ENCODE measurements at regions not wholly inside any gene's neighbourhood (a gene's known extent, or its start where the extent isn't known, plus 50 kb on each side); places are given as distances from the start of the nearest gene placed in this dataset.
"Not testable (repeated sequence)": the region's sequence is repeated elsewhere in the genome, so short reads cannot be mapped to it uniquely, and the experiment has no call there.

DNA sequence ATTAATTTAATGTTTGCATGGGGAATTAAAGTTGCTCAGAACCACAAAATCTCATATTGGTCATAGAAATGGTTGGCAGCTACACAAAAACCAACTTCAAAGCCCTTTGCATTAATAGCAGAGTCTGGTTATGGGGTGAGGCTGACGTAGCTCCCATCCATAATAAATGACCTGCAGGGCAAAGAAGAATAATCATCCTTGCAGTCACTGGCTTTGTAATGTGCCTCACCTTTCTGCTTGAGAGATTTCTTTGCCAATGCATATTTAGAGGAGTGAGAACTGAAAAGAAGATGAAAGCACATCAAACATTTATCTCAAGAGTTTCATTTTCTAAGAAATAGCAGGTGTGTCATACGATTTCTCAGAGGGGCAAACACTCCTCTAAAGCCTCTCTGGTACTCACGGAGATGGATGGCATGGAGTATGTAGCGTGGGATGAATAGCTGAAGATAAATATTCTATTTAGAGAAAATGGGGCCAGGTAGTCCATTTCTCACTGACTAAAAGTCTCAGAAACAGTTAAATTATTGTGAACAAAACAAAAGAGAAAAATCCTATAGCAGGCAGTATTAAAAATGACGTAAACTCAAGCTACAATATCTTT lies 1491.9 kb downstream of the FAM181B start:
- no peak for DNase-seq
- intact Hi-C loops (cut with DNase I): no loop called here
- H3K9me3 ChIP-seq: no peaks in the 10 kb centered on the region

DNA sequence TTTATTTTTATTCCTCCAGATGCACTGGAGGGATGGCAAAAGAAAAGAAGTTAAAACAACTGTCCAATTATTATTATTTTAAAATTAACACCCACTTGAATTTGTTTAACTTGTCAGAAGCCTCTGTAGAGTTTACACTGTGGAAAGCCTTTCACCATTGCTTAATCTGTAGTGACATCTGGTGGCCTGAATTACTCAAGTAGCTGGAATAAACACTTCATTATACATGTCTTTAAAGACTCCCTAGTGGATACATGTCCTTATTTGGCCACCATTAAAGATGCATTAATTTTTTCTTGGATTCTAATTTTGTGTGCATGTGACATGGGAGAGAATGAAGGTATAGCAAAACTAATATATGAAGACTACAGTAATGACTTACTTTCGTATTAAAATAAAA lies 1496.5 kb downstream of the FAM181B start:
- DNase-seq: no peak
- Histone ChIP-seq H3K27me3 (no peaks in the 10 kb centered on the region), H3K4me3 (no peak overlapping the region), H3K9me3 (no peaks in the 10 kb centered on the region), H3K27ac (no peak overlapping the region), H3K4me1 (no peaks in the 10 kb centered on the region), H3K36me3 (no peaks in the 10 kb centered on the region)
- WGBS, 2 donors: 77 to 78% methylated on average over 1 of the region's 1 CpG
- TF ChIP-seq POLR2AphosphoS5 (IDR thresholded peaks at IDR 0.05) (no peak), POLR2A (IDR thresholded peaks at IDR 0.05) (no peak), EP300 (IDR thresholded peaks at IDR 0.05) (no peak)
- TF ChIP-seq, protein P1, sequence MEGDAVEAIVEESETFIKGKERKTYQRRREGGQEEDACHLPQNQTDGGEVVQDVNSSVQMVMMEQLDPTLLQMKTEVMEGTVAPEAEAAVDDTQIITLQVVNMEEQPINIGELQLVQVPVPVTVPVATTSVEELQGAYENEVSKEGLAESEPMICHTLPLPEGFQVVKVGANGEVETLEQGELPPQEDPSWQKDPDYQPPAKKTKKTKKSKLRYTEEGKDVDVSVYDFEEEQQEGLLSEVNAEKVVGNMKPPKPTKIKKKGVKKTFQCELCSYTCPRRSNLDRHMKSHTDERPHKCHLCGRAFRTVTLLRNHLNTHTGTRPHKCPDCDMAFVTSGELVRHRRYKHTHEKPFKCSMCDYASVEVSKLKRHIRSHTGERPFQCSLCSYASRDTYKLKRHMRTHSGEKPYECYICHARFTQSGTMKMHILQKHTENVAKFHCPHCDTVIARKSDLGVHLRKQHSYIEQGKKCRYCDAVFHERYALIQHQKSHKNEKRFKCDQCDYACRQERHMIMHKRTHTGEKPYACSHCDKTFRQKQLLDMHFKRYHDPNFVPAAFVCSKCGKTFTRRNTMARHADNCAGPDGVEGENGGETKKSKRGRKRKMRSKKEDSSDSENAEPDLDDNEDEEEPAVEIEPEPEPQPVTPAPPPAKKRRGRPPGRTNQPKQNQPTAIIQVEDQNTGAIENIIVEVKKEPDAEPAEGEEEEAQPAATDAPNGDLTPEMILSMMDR (IDR thresholded peaks at IDR 0.05): no peak
- intact Hi-C loops (cut with DNase I): no loop called here

More for the DNA sequence above, 1491.9 kb downstream of the FAM181B start:
- H3K27me3 ChIP-seq: no peaks in the 10 kb centered on the region
- H3K4me3 ChIP-seq: no peak overlapping the region
- no peaks in the 10 kb centered on the region for H3K36me3 ChIP-seq
- no peak overlapping the region for H3K27ac ChIP-seq
- WGBS, 2 donors: 75 to 81% methylated on average over 5 of the region's 5 CpGs
- H3K4me1 ChIP-seq: no peaks in the 10 kb centered on the region
- TF ChIP-seq POLR2A (IDR thresholded peaks at IDR 0.05) (no peak), POLR2AphosphoS5 (IDR thresholded peaks at IDR 0.05) (no peak), EP300 (IDR thresholded peaks at IDR 0.05) (no peak)
- TF ChIP-seq, protein P1 (IDR thresholded peaks at IDR 0.05): no peak

DNA sequence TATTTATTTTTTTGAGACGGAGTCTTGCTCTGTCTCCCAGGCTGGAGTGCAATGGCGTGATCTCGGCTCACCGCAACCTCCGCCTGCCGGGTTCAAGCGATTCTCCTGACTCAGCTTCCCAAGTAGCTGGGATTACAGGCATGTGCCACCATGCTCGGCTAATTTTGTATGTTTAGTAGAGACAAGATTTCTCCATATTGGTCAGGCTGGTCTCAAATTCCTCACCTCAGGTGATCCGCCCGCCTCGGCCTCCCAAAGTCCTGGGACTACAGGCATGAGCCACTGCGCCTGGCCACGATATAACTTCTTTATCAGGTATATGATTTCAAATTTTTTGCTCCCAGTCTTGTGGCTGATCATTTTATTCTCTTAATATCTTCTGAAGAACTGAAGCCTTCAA lies 1506.3 kb downstream of the FAM181B start:
- H3K4me3 ChIP-seq; H3K9me3 ChIP-seq; DNase-seq; H3K36me3 ChIP-seq; H3K27me3 ChIP-seq; intact Hi-C loops (cut with DNase I); H3K4me1 ChIP-seq; H3K27ac ChIP-seq: not testable (repeated sequence)
- WGBS, 2 donors: 96% methylated on average over 13 of the region's 13 CpGs

DNA sequence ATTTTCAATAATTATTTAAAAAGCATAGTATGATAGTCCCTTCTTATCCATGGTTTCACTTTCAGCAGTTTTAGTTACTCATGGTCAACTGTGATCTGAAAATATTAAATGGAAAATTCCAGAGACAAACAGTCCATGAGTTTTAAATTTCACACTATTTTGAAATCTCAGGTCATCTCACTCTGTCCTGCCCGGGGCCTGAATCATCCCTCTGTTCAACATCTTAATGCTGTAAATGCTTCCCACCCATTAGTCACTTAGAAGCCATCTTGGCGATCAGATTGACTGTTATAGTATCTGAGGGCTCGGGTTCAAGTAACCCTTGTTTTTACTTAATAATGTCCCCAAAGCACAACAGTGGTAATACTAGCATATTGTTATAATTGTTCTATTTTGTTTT lies 1509.3 kb downstream of the FAM181B start:
- H3K4me3 ChIP-seq: no peak overlapping the region
- no peaks in the 10 kb centered on the region for H3K4me1 ChIP-seq
- no peak for DNase-seq
- no peaks in the 10 kb centered on the region for H3K27me3 ChIP-seq
- no peaks in the 10 kb centered on the region for H3K36me3 ChIP-seq
- intact Hi-C loops (cut with DNase I): no loop called here
- H3K27ac ChIP-seq: no peak overlapping the region
- 80 to 91% methylated on average over 3 of the region's 3 CpGs for WGBS, 2 donors
- no peak for TF ChIP-seq EP300 (IDR thresholded peaks at IDR 0.05)
- TF ChIP-seq, protein P1 (IDR thresholded peaks at IDR 0.05): no peak
- TF ChIP-seq POLR2AphosphoS5 (IDR thresholded peaks at IDR 0.05): no peak
- no peak for TF ChIP-seq POLR2A (IDR thresholded peaks at IDR 0.05)
- no peaks in the 10 kb centered on the region for H3K9me3 ChIP-seq

DNA sequence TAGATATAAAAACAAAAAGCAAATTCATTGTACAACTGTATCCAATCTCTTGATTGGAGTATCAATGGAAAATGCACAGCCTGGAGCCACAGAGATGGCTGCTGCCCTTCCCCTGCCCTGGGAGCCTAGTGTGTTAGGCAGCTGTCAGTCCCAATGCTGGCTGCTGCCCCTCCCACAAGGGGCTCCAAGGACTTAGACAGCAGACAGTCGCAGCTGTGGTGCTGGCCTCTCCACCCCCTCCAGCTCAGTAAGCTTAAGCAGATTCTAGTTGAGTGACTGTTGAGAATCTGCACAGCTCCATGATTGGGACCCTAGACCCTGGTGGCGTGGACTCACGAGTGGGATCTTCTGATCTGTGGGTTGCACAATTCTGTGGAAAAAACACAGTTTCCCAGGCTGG lies 1511.2 kb downstream of the FAM181B start:
- WGBS, 2 donors: 87 to 92% methylated on average over 3 of the region's 3 CpGs
- Histone ChIP-seq H3K27me3 (no peaks in the 10 kb centered on the region), H3K9me3 (no peaks in the 10 kb centered on the region), H3K4me3 (no peak overlapping the region), H3K4me1 (no peaks in the 10 kb centered on the region), H3K27ac (no peak overlapping the region), H3K36me3 (no peaks in the 10 kb centered on the region)
- intact Hi-C loops (cut with DNase I): no loop called here
- TF ChIP-seq POLR2AphosphoS5 (IDR thresholded peaks at IDR 0.05) (no peak), EP300 (IDR thresholded peaks at IDR 0.05) (no peak), POLR2A (IDR thresholded peaks at IDR 0.05) (no peak)
- TF ChIP-seq, protein P1 (IDR thresholded peaks at IDR 0.05): no peak
- DNase-seq: no peak

All from sigmoid colon (tissue), 6 donors.